ENCODE measurements at regions not wholly inside any gene's neighbourhood (a gene's known extent, or its start where the extent isn't known, plus 50 kb on each side); places are given as distances from the start of the nearest gene placed in this dataset.

DNA sequence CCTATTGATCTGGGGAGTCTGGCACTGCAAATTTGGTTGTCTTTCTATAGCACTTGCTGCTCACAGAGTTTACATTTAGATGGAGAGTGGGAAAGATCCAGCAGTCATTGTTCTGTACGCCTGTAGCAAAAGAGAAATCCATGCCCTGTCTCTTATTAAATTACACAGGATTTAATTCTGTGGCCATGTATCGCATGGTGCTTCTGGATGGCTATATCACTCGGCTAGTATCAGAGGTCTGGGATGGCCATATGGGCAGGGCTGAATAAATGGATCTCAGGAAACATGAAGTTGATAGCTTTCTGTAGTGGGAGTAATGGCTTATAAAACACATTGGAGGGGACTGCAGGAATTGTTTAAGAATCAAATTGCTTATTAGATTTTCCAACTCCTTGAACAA is 325.8 kb upstream of the DPH6 start:
- no peak overlapping the region for H3K27ac ChIP-seq
- TF ChIP-seq, protein P1, sequence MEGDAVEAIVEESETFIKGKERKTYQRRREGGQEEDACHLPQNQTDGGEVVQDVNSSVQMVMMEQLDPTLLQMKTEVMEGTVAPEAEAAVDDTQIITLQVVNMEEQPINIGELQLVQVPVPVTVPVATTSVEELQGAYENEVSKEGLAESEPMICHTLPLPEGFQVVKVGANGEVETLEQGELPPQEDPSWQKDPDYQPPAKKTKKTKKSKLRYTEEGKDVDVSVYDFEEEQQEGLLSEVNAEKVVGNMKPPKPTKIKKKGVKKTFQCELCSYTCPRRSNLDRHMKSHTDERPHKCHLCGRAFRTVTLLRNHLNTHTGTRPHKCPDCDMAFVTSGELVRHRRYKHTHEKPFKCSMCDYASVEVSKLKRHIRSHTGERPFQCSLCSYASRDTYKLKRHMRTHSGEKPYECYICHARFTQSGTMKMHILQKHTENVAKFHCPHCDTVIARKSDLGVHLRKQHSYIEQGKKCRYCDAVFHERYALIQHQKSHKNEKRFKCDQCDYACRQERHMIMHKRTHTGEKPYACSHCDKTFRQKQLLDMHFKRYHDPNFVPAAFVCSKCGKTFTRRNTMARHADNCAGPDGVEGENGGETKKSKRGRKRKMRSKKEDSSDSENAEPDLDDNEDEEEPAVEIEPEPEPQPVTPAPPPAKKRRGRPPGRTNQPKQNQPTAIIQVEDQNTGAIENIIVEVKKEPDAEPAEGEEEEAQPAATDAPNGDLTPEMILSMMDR (conservative IDR thresholded peaks at IDR 0.05), result no peak

DNA sequence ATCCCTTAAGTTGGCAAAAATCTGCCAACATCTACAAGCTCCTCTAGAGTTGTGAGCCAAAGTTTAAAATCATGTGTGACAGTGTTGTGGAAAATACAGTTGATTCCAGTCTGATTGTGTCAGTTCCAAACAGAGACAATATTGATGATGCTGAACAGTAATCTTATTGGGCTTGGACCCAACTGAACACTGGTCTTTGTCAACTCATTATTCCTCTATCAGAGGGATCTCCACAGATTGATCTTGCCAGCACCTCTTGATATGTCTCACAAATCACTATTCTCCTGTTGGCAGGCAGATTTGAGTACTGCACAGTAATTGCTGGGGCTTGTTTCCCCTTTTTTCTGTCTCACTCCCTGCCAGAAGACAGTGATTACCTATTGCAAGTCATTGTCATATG is 326.6 kb upstream of the DPH6 start:
- no peak overlapping the region for H3K27ac ChIP-seq
- TF ChIP-seq, protein P1 (conservative IDR thresholded peaks at IDR 0.05), result no peak

DNA sequence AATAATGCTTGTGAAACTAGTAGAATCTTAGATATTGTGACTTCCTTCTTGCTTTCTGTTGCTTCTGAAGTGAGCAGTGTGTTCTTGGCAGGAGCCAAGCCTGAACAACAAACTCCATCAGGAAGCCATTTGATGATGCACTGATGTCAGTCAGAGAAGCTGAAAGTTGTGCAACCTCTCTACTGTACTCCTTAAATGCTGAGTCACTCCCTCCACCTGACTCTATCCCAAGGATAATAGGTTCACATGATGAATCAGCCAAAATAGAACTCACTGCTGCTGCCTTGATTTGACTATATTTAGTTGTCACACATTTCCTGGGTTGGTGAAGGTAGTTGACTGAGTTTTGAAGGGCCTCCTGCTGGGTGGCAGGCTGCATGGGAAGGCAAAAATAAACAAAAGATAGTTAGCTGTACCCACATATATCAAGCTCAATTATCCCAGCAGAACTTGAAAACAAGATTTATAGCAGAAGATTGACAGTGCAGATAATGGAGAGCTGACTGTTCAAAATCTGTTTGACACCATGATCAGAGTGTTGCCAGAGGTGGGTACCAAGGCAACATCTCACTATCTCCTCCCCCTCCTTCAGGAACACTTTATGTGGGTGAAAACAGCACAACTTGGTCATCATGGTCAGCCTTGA is 328.4 kb upstream of the DPH6 start:
- TF ChIP-seq, protein P1 (conservative IDR thresholded peaks at IDR 0.05), result no peak
- no peak overlapping the region for H3K27ac ChIP-seq

DNA sequence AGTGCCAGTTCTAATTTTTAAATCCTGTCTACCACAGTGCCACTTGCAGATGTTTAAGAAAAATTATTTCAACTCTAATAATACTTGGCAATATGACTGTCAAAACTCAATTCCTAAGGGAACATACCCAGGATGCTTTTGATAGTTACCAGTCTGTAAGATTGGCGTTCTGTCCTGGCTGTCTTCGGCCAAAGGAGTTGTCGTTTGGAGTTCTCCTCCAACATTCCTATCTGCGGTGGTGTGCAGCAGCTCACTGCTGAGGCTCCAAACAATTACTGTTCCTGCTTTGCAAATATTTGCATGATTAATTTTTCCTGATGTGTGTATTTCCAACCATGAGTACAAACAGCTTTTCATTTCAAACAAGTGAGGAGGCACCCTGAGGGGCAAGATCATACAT is 330.8 kb upstream of the DPH6 start:
- peak overlapping the region; percentile 61 for H3K27ac ChIP-seq
- TF ChIP-seq, protein P1 (conservative IDR thresholded peaks at IDR 0.05), result no peak

- no peak overlapping the region for H3K27ac ChIP-seq
- TF ChIP-seq, protein P1 (conservative IDR thresholded peaks at IDR 0.05), result no peak
Observed at GRCh38 chr15:35880896-35881295, 334.9 kb upstream of the DPH6 start.

- H3K27ac ChIP-seq, result no peak overlapping the region
- TF ChIP-seq, protein P1 (conservative IDR thresholded peaks at IDR 0.05), result no peak
Observed at GRCh38 chr15:35885870-35886269, 339.9 kb upstream of the DPH6 start.

- no peak overlapping the region for H3K27ac ChIP-seq
- TF ChIP-seq, protein P1 (conservative IDR thresholded peaks at IDR 0.05), result no peak
Observed at GRCh38 chr15:35886765-35887164, 340.8 kb upstream of the DPH6 start.
